GM20000 (cell line): ENCODE measurements at regions not wholly inside any gene's neighbourhood (a gene's known extent, or its start where the extent isn't known, plus 50 kb on each side); places are given as distances from the start of the nearest gene placed in this dataset.
"Not testable (repeated sequence)": the region's sequence is repeated elsewhere in the genome, so short reads cannot be mapped to it uniquely, and the experiment has no call there.

Source experiments
- DNase-seq: peaks from one replicate; pipeline ENCODE4 v3.0.0; 2012; ENCODE audit warnings: low spot score
- CTCF ChIP-seq: IDR thresholded peaks from 2 replicates; pipeline ENCODE4 v1.5.1; 2012; ENCODE audit warnings: mild to moderate bottlenecking, control low read depth; ENCODE audit errors: extremely low read depth, missing control alignments

- TF ChIP-seq CTCF: no peak
Measured at GRCh38 chrX:960821-961220, 251.6 kb downstream of the CRLF2 start.

GRCh38 chrX:959595-959994 lies 252.9 kb downstream of the CRLF2 start:
- no peak for DNase-seq
- TF ChIP-seq CTCF: no peak

More at GRCh38 chrX:960821-961220, 251.6 kb downstream of the CRLF2 start:
- no peak for DNase-seq

- not testable (repeated sequence) for DNase-seq
Measured at GRCh38 chrX:955168-955781, 257.2 kb downstream of the CRLF2 start.

- no peak for TF ChIP-seq CTCF
- no peak for DNase-seq
Measured at GRCh38 chrX:953879-954482, 258.5 kb downstream of the CRLF2 start.

- TF ChIP-seq CTCF: no peak
- no peak for DNase-seq
Measured at GRCh38 chrX:952816-953215, 259.6 kb downstream of the CRLF2 start.

GRCh38 chrX:947262-947661 lies 265.2 kb downstream of the CRLF2 start:
- DNase-seq: not testable (repeated sequence)

GRCh38 chrX:943035-943434 lies 269.4 kb downstream of the CRLF2 start:
- no peak for DNase-seq
- no peak for TF ChIP-seq CTCF

GRCh38 chrX:940691-941090 lies 271.8 kb downstream of the CRLF2 start:
- DNase-seq: no peak
- no peak for TF ChIP-seq CTCF
